ENCODE measurements at regions not wholly inside any gene's neighbourhood (a gene's known extent, or its start where the extent isn't known, plus 50 kb on each side); places are given as distances from the start of the nearest gene placed in this dataset.

- no peaks in the 10 kb centered on the region for H3K36me3 ChIP-seq (ENCODE audit: control insufficient read depth, insufficient read depth, low read length)
- no peak for DNase-seq (ENCODE audit: low read depth, low spot score)
- TF ChIP-seq TCF7L2 (IDR thresholded peaks at IDR 0.05; ENCODE audit: low read depth, low read length) (no peak), REST (IDR thresholded peaks at IDR 0.05; ENCODE audit: insufficient read depth in 1 of 2, low read depth in 2 of 2, low read length in 1 of 2) (no peak), POLR2AphosphoS5 (IDR thresholded peaks at IDR 0.05; ENCODE audit: low read depth, low read length) (no peak), SIN3A (IDR thresholded peaks at IDR 0.05; ENCODE audit: borderline replicate concordance, insufficient read depth, low read depth, low read length) (no peak)
- TF ChIP-seq, protein P1, sequence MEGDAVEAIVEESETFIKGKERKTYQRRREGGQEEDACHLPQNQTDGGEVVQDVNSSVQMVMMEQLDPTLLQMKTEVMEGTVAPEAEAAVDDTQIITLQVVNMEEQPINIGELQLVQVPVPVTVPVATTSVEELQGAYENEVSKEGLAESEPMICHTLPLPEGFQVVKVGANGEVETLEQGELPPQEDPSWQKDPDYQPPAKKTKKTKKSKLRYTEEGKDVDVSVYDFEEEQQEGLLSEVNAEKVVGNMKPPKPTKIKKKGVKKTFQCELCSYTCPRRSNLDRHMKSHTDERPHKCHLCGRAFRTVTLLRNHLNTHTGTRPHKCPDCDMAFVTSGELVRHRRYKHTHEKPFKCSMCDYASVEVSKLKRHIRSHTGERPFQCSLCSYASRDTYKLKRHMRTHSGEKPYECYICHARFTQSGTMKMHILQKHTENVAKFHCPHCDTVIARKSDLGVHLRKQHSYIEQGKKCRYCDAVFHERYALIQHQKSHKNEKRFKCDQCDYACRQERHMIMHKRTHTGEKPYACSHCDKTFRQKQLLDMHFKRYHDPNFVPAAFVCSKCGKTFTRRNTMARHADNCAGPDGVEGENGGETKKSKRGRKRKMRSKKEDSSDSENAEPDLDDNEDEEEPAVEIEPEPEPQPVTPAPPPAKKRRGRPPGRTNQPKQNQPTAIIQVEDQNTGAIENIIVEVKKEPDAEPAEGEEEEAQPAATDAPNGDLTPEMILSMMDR (IDR thresholded peaks at IDR 0.05), result no peak
- POLR2A ChIA-PET, result no interaction called here
- no peaks in the 10 kb centered on the region for H3K9me3 ChIP-seq (ENCODE audit: control insufficient read depth, insufficient read depth, low read depth, low read length)
- no peak overlapping the region for H3K27ac ChIP-seq (ENCODE audit: low read length)
- no peak for ATAC-seq
- CTCF ChIA-PET, result no interaction called here
- in situ Hi-C loops (cut with HindIII; ENCODE audit: low pct_unique_long_range_greater_than_20kb, low sequenced_read_pairs), result no loop called here
- H3K4me1 ChIP-seq (ENCODE audit: control insufficient read depth, insufficient read depth, low read length), result no peaks in the 10 kb centered on the region
- H3K4me3 ChIP-seq (ENCODE audit: low read depth in 2 of 2, low read length in 2 of 2), result no peak overlapping the region
- intact Hi-C loops (cut with micrococcal nuclease; ENCODE audit: unreplicated experiment), result no loop called here
- no peaks in the 10 kb centered on the region for H3K27me3 ChIP-seq (ENCODE audit: control insufficient read depth, insufficient read depth, low read length)
- no TSS peak for BruUV-seq (replicated peaks)
These were observed 343.6 kb downstream of the TDRD15 start for GRCh38 chr2:21467280-21467818.

DNA sequence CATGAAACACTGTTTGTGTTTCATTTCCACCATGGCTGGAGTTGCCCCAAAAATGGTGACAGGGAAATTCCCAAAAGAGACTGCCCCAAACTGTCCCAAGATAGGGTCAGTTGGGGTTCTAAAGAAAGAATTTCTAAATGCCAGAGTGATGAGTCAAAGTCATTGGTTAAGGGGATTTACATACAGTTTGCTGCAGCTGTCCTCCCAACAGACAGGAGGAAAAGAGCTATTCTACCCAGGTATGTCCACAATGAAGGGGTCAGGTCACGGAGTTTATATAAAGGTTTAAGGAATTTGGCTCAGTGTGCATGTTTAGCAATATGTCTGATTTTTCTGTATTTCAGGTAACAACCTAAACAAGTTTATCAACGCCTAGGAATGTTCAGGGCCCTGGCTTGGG, 344.1 kb downstream of the TDRD15 start:
- Histone ChIP-seq H3K9me3 (ENCODE audit: control insufficient read depth, insufficient read depth, low read depth, low read length) (no peaks in the 10 kb centered on the region), H3K27me3 (ENCODE audit: control insufficient read depth, insufficient read depth, low read length) (no peaks in the 10 kb centered on the region), H3K27ac (ENCODE audit: low read length) (no peak overlapping the region), H3K36me3 (ENCODE audit: control insufficient read depth, insufficient read depth, low read length) (no peaks in the 10 kb centered on the region), H3K4me3 (ENCODE audit: low read depth in 2 of 2, low read length in 2 of 2) (no peak overlapping the region), H3K4me1 (ENCODE audit: control insufficient read depth, insufficient read depth, low read length) (no peaks in the 10 kb centered on the region)
- POLR2A ChIA-PET, result no interaction called here
- intact Hi-C loops (cut with micrococcal nuclease; ENCODE audit: unreplicated experiment), result no loop called here
- ATAC-seq (no peak), DNase-seq (ENCODE audit: low read depth, low spot score) (no peak)
- TF ChIP-seq REST (IDR thresholded peaks at IDR 0.05; ENCODE audit: insufficient read depth in 1 of 2, low read depth in 2 of 2, low read length in 1 of 2), result no peak
- TF ChIP-seq, protein P1 (IDR thresholded peaks at IDR 0.05), result no peak
- no peak for TF ChIP-seq TCF7L2 (IDR thresholded peaks at IDR 0.05; ENCODE audit: low read depth, low read length)
- no peak for TF ChIP-seq SIN3A (IDR thresholded peaks at IDR 0.05; ENCODE audit: borderline replicate concordance, insufficient read depth, low read depth, low read length)
- no peak for TF ChIP-seq POLR2AphosphoS5 (IDR thresholded peaks at IDR 0.05; ENCODE audit: low read depth, low read length)
- CTCF ChIA-PET, result no interaction called here
- in situ Hi-C loops (cut with HindIII; ENCODE audit: low pct_unique_long_range_greater_than_20kb, low sequenced_read_pairs), result no loop called here
- BruUV-seq (replicated peaks), result no TSS peak

Data from Panc1 (cell line).